Astrocyte of the spinal cord (primary cell): ENCODE measurements at regions not wholly inside any gene's neighbourhood (a gene's known extent, or its start where the extent isn't known, plus 50 kb on each side); places are given as distances from the start of the nearest gene placed in this dataset.

Experiments used
- DNase-seq: peaks from one replicate; pipeline ENCODE4 v3.0.0; 2011; ENCODE audit warnings: low read depth, low spot score
- H3K4me3 ChIP-seq: 2 replicates; pipeline ENCODE4 v1.5.1; 2011; ENCODE audit warnings: low read depth, mild to moderate bottlenecking, low read length, moderate library complexity
- CTCF ChIP-seq: IDR thresholded peaks from 2 replicates; pipeline ENCODE4 v1.5.1; 2012; ENCODE audit warnings: low read depth, mild to moderate bottlenecking, low read length, inconsistent platforms
- in situ Hi-C: cut with HindIII; loops from 2 replicates; pipeline ENCODE4 v1.10.0; 2017; ENCODE audit warnings: low sequenced_read_pairs

GRCh38 chr20:56783826-56784225, 154.7 kb downstream of the TFAP2C start:
- TF ChIP-seq CTCF = no peak
- DNase-seq = no peak
- no peak overlapping the region for H3K4me3 ChIP-seq
- in situ Hi-C loops = no loop called here

- H3K4me3 ChIP-seq = no peak overlapping the region
- no peak for DNase-seq
- TF ChIP-seq CTCF = no peak
- in situ Hi-C loops = no loop called here
These were observed 157.4 kb downstream of the TFAP2C start for GRCh38 chr20:56786503-56786902.

GRCh38 chr20:56788041-56788670, 159.1 kb downstream of the TFAP2C start:
- no peak overlapping the region for H3K4me3 ChIP-seq
- TF ChIP-seq CTCF = no peak
- peak; percentile 94 for DNase-seq
- in situ Hi-C loops = no loop called here

GRCh38 chr20:56788671-56789610, 159.8 kb downstream of the TFAP2C start:
- TF ChIP-seq CTCF = no peak
- no peak overlapping the region for H3K4me3 ChIP-seq
- peak; percentile 23 for DNase-seq
- in situ Hi-C loops = no loop called here

GRCh38 chr20:56793916-56794315, 164.8 kb downstream of the TFAP2C start:
- in situ Hi-C loops = no loop called here
- no peak for DNase-seq
- no peak overlapping the region for H3K4me3 ChIP-seq
- TF ChIP-seq CTCF = no peak

- in situ Hi-C loops = no loop called here
- H3K4me3 ChIP-seq = no peak overlapping the region
- TF ChIP-seq CTCF = no peak
- DNase-seq = no peak
These were observed 166.4 kb downstream of the TFAP2C start for GRCh38 chr20:56795492-56795891.
